GM20000 (cell line): ENCODE measurements at regions not wholly inside any gene's neighbourhood (a gene's known extent, or its start where the extent isn't known, plus 50 kb on each side); places are given as distances from the start of the nearest gene placed in this dataset.

Experiments
- DNase-seq: peaks from one replicate; pipeline ENCODE4 v3.0.0; 2012; ENCODE audit warnings: low spot score
- TF ChIP-seq, protein P1 (sequence below): IDR thresholded peaks from 2 replicates; pipeline ENCODE4 v1.5.1; 2012; ENCODE audit warnings: mild to moderate bottlenecking, control low read depth; ENCODE audit errors: extremely low read depth, missing control alignments

DNA sequence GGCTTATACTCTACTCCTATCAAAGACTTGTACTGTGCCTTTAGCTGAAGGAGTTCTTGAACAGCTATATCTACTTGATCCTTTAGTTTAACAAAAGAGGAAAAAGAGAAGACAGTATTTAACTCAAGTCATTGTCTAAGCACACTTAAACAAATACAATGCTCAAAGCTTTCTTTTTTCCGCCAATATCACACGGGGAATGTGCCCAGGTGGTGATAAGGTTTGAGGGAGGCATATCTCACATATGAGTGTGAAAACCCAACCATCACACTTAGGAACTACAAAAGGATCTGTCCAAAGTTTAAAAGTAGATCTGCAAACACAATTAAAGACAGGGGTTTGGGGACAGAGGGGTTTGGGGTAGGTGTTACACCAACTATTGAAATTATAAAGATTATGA lies 59.0 kb upstream of the SLC30A10 start:
- TF ChIP-seq, protein P1, sequence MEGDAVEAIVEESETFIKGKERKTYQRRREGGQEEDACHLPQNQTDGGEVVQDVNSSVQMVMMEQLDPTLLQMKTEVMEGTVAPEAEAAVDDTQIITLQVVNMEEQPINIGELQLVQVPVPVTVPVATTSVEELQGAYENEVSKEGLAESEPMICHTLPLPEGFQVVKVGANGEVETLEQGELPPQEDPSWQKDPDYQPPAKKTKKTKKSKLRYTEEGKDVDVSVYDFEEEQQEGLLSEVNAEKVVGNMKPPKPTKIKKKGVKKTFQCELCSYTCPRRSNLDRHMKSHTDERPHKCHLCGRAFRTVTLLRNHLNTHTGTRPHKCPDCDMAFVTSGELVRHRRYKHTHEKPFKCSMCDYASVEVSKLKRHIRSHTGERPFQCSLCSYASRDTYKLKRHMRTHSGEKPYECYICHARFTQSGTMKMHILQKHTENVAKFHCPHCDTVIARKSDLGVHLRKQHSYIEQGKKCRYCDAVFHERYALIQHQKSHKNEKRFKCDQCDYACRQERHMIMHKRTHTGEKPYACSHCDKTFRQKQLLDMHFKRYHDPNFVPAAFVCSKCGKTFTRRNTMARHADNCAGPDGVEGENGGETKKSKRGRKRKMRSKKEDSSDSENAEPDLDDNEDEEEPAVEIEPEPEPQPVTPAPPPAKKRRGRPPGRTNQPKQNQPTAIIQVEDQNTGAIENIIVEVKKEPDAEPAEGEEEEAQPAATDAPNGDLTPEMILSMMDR: no peak
- no peak for DNase-seq

GRCh38 chr1:219985169-219985568 lies 56.8 kb upstream of the SLC30A10 start:
- TF ChIP-seq, protein P1: no peak
- DNase-seq: no peak
